ENCODE measurements at regions not wholly inside any gene's neighbourhood (a gene's known extent, or its start where the extent isn't known, plus 50 kb on each side); places are given as distances from the start of the nearest gene placed in this dataset.

DNA sequence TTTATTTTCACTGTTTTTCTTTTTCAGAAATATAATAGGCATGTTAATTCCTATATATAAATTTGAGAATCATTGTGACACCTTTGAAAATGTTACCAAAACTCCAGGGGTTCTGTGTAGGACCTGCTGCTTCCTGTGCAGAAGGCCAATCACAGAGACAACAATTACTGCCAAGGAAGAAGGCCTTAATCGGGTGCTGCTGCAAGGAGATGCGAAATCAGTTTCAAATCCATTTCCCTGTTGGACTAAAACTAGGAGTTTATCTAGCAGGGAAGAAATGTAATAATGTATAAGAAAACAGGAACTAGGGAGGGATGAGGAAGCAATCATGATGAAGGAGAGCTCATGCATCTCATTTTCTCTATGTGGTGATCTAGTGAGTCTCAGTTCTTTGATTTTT is 209.7 kb upstream of the NUDT12 start:
- TF ChIP-seq, protein P1, sequence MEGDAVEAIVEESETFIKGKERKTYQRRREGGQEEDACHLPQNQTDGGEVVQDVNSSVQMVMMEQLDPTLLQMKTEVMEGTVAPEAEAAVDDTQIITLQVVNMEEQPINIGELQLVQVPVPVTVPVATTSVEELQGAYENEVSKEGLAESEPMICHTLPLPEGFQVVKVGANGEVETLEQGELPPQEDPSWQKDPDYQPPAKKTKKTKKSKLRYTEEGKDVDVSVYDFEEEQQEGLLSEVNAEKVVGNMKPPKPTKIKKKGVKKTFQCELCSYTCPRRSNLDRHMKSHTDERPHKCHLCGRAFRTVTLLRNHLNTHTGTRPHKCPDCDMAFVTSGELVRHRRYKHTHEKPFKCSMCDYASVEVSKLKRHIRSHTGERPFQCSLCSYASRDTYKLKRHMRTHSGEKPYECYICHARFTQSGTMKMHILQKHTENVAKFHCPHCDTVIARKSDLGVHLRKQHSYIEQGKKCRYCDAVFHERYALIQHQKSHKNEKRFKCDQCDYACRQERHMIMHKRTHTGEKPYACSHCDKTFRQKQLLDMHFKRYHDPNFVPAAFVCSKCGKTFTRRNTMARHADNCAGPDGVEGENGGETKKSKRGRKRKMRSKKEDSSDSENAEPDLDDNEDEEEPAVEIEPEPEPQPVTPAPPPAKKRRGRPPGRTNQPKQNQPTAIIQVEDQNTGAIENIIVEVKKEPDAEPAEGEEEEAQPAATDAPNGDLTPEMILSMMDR (IDR thresholded peaks at IDR 0.05; ENCODE audit: low read length) = no peak
- TF ChIP-seq EZH2 (IDR thresholded peaks at IDR 0.05; ENCODE audit: borderline replicate concordance, low read length) = no peak
